GM21360 (cell line): ENCODE measurements at regions not wholly inside any gene's neighbourhood (a gene's known extent, or its start where the extent isn't known, plus 50 kb on each side); places are given as distances from the start of the nearest gene placed in this dataset.

Experiments used
- ATAC-seq: cut with Tn5 transposase; IDR thresholded peaks from one replicate; pipeline ENCODE4 v1.9.1; 2021; ENCODE audit warnings: mild to moderate bottlenecking, moderate library complexity; ENCODE audit not compliant: unreplicated experiment

- ATAC-seq = no peak
Observed at GRCh38 chr14:71273366-71273765, 366.1 kb downstream of the PCNX1 start.

GRCh38 chr14:71284048-71284447 lies 376.8 kb downstream of the PCNX1 start:
- ATAC-seq = no peak

GRCh38 chr14:71286126-71286525 lies 378.9 kb downstream of the PCNX1 start:
- no peak for ATAC-seq

- ATAC-seq = no peak
Observed at GRCh38 chr14:71287567-71287966, 380.3 kb downstream of the PCNX1 start.

GRCh38 chr14:71289536-71289935 lies 382.3 kb downstream of the PCNX1 start:
- ATAC-seq = no peak

GRCh38 chr14:71290301-71290700 lies 383.0 kb downstream of the PCNX1 start:
- no peak for ATAC-seq

- peak; percentile 68 for ATAC-seq
Observed at GRCh38 chr14:71290960-71291466, 383.8 kb downstream of the PCNX1 start.

GRCh38 chr14:71296184-71296583 lies 388.9 kb downstream of the PCNX1 start:
- ATAC-seq = no peak

GRCh38 chr14:71300566-71301330 lies 393.5 kb downstream of the PCNX1 start:
- no peak for ATAC-seq

- no peak for ATAC-seq
Observed at GRCh38 chr14:71301611-71302010, 394.4 kb downstream of the PCNX1 start.

- no peak for ATAC-seq
Observed at GRCh38 chr14:71304690-71305089, 397.4 kb downstream of the PCNX1 start.

GRCh38 chr14:71308671-71309070 lies 401.4 kb downstream of the PCNX1 start:
- no peak for ATAC-seq

GRCh38 chr14:71309756-71310155 lies 402.5 kb downstream of the PCNX1 start:
- no peak for ATAC-seq

GRCh38 chr14:71311061-71311460 lies 403.8 kb downstream of the PCNX1 start:
- no peak for ATAC-seq

- ATAC-seq = no peak
Observed at GRCh38 chr14:71314717-71315116, 407.5 kb downstream of the PCNX1 start.

GRCh38 chr14:71317385-71318096 lies 410.3 kb downstream of the PCNX1 start:
- no peak for ATAC-seq

- ATAC-seq = no peak
Observed at GRCh38 chr14:71318097-71318459, 410.8 kb downstream of the PCNX1 start.

- ATAC-seq = no peak
Observed at GRCh38 chr14:71319666-71320065, 412.4 kb downstream of the PCNX1 start.

- peak; percentile 78 for ATAC-seq
Observed at GRCh38 chr14:71320107-71320733, 413.0 kb downstream of the PCNX1 start, which contains the start of gene SIPA1L1. Gene SIPA1L1 (plus strand): TSS chr14:71320476.

- peak; percentile 22 for ATAC-seq
Observed at GRCh38 chr14:71320734-71321573, 413.7 kb downstream of the PCNX1 start.
